H1 (cell line): ENCODE measurements at regions not wholly inside any gene's neighbourhood (a gene's known extent, or its start where the extent isn't known, plus 50 kb on each side); places are given as distances from the start of the nearest gene placed in this dataset.

Experiments used
- CTCF ChIA-PET: fragments of 300-600 bp; sonication (Branson Sonifier 250); formaldehyde crosslinking; loops from one replicate; lab custom pipeline; 2021; ENCODE audit not compliant: partially characterized antibody; lab: Charles Lee
- POLR2A ChIA-PET: fragments of 300-600 bp; sonication (Branson Sonifier 250); formaldehyde crosslinking; loops from one replicate; lab custom pipeline; 2021; ENCODE audit warnings: inconsistent platforms; ENCODE audit not compliant: partially characterized antibody; lab: Charles Lee
- DNase-seq, 2 experiments: peaks; one replicate each; pipeline versions ENCODE4 v3.0.0 to v3.0.0-alpha.2; 2010 to 2022; ENCODE audit warnings: low spot score in 2 of 2, low read depth in 1 of 2, mixed read lengths in 1 of 2
- FAIRE-seq: peaks from 2 replicates; lab custom pipeline; 2011; peaks lifted over from hg19 to GRCh38; lab: Jason Lieb, UNC
- H2AFZ ChIP-seq: 2 replicates; pipeline ENCODE4 v1.8.1; 2012; ENCODE audit warnings: low read length, inconsistent platforms
- H2AK5ac ChIP-seq: 2 replicates; pipeline ENCODE4 v1.6.1; 2013; ENCODE audit warnings: low read depth, low read length
- H2BK120ac ChIP-seq: replicated peaks from 2 replicates; pipeline ENCODE3; 2013; ENCODE audit warnings: low read depth, low read length, inconsistent platforms
- H2BK12ac ChIP-seq: 2 replicates; pipeline ENCODE4 v1.6.1; 2013; ENCODE audit warnings: low read depth, low read length
- H2BK15ac ChIP-seq: 2 replicates; pipeline ENCODE4 v1.6.1; 2013; ENCODE audit warnings: low read length
- H2BK20ac ChIP-seq: 2 replicates; pipeline ENCODE4 v1.6.1; 2013; ENCODE audit warnings: low read length
- H2BK5ac ChIP-seq: 2 replicates; pipeline ENCODE4 v1.6.1; 2013; ENCODE audit warnings: low read depth, low read length
- H3K14ac ChIP-seq: 2 replicates; pipeline ENCODE4 v1.6.1; 2013; ENCODE audit warnings: inconsistent platforms; ENCODE audit not compliant: insufficient read length
- H3K18ac ChIP-seq: 2 replicates; pipeline ENCODE4 v1.6.1; 2013; ENCODE audit warnings: low read length; ENCODE audit errors: extremely low read depth
- H3K23ac ChIP-seq: 2 replicates; pipeline ENCODE4 v1.6.1; 2013; ENCODE audit warnings: inconsistent platforms; ENCODE audit not compliant: insufficient read length
- H3K23me2 ChIP-seq: 2 replicates; pipeline ENCODE4 v1.6.1; 2013; ENCODE audit warnings: low read depth, low read length
- H3K27ac ChIP-seq: 2 replicates; pipeline ENCODE4 v1.6.1; 2011; ENCODE audit warnings: low read depth, low read length, inconsistent platforms
- H3K27me3 ChIP-seq, 4 experiments: replicated peaks in 1 of 4; 1 replicate in 1 of 4; 2 replicates in 3 of 4; pipeline versions ENCODE4 v1.6.1 to v1.8.1; 2011 to 2013; ENCODE audit warnings: low read length in 3 of 4, mild to moderate bottlenecking in 3 of 4, inconsistent platforms in 2 of 4, mixed read lengths in 2 of 4, moderate library complexity in 1 of 4; ENCODE audit not compliant: control insufficient read depth in 3 of 4, insufficient read depth in 3 of 4; ENCODE audit errors: extremely low read depth in 1 of 4
- H3K36me3 ChIP-seq, 4 experiments: 2 replicates each; pipeline versions ENCODE4 v1.6.1 to v1.8.1; 2011 to 2013; ENCODE audit warnings: mild to moderate bottlenecking in 4 of 4, low read length in 3 of 4, moderate library complexity in 2 of 4, control low read depth in 1 of 4, inconsistent platforms in 1 of 4; ENCODE audit not compliant: insufficient read depth in 4 of 4, control insufficient read depth in 2 of 4
- H3K4ac ChIP-seq: replicated peaks from 2 replicates; pipeline ENCODE3; 2013; ENCODE audit warnings: low read length, low read depth, mixed read lengths, inconsistent platforms; ENCODE audit not compliant: insufficient read length
- H3K4me1 ChIP-seq, 4 experiments: replicated peaks in 1 of 4; 1 replicate in 1 of 4; 2 replicates in 3 of 4; pipeline versions ENCODE4 v1.6.1 to v1.8.1; 2011 to 2013; ENCODE audit warnings: low read length in 3 of 4, inconsistent platforms in 2 of 4, mixed read lengths in 1 of 4; ENCODE audit not compliant: insufficient read depth in 4 of 4, control insufficient read depth in 3 of 4
- H3K4me2 ChIP-seq, 2 experiments: 2 replicates each; pipeline versions ENCODE4 v1.6.1 to v1.8.1; 2011 to 2013; ENCODE audit warnings: low read depth in 2 of 2, low read length in 2 of 2, control low read depth in 1 of 2, inconsistent platforms in 1 of 2, mild to moderate bottlenecking in 1 of 2; ENCODE audit not compliant: insufficient read depth in 1 of 2
- H3K4me3 ChIP-seq, 4 experiments: fragments of 200-600, 300-600 bp in 1 of 4; sonication (generic), shearing (Covaris generic), sonication (Bioruptor Twin) in 1 of 4; 2 replicates each; pipeline versions ENCODE4 v1.5.1 to v1.8.1; 2011 to 2016; ENCODE audit warnings: low read length in 4 of 4, low read depth in 3 of 4, control low read depth in 2 of 4, inconsistent platforms in 2 of 4, mild to moderate bottlenecking in 2 of 4, mixed read lengths in 1 of 4, moderate library complexity in 1 of 4; ENCODE audit not compliant: insufficient read depth in 2 of 4; ENCODE audit errors: extremely low read depth in 1 of 4
- H3K56ac ChIP-seq: replicated peaks from 2 replicates; pipeline ENCODE3; 2013; ENCODE audit warnings: low read depth, mild to moderate bottlenecking, mixed read lengths, low read length, inconsistent platforms; ENCODE audit not compliant: insufficient read length
- H3K79me1 ChIP-seq: 2 replicates; pipeline ENCODE4 v1.6.1; 2013; ENCODE audit warnings: low read depth, low read length, control low read depth
- H3K79me2 ChIP-seq, 2 experiments: 2 replicates each; pipeline versions ENCODE4 v1.6.1 to v1.8.1; 2012 to 2013; ENCODE audit warnings: low read length in 2 of 2, mild to moderate bottlenecking in 2 of 2, inconsistent platforms in 1 of 2; ENCODE audit not compliant: insufficient read depth in 2 of 2, control insufficient read depth in 1 of 2
- H3K9ac ChIP-seq, 4 experiments: replicated peaks in 1 of 4; 1 replicate in 1 of 4; 2 replicates in 3 of 4; pipeline versions ENCODE4 v1.6.1 to v1.8.1; 2011 to 2013; ENCODE audit warnings: low read depth in 3 of 4, low read length in 3 of 4, control low read depth in 2 of 4, mild to moderate bottlenecking in 2 of 4, moderate library complexity in 2 of 4, inconsistent platforms in 1 of 4; ENCODE audit errors: extremely low read depth in 1 of 4
- H3K9me3 ChIP-seq, 2 experiments: 2 replicates each; pipeline versions ENCODE4 v1.6.1 to v1.8.1; 2012 to 2013; ENCODE audit warnings: mild to moderate bottlenecking in 2 of 2, moderate library complexity in 2 of 2, control low read depth in 1 of 2, inconsistent platforms in 1 of 2, low read depth in 1 of 2, low read length in 1 of 2, mixed read lengths in 1 of 2; ENCODE audit not compliant: insufficient read depth in 2 of 2
- H4K20me1 ChIP-seq, 2 experiments: replicated peaks in 1 of 2; 2 replicates each; pipeline versions ENCODE3 to v1.8.1; 2011 to 2013; ENCODE audit warnings: inconsistent platforms in 2 of 2, low read length in 2 of 2, mild to moderate bottlenecking in 1 of 2; ENCODE audit not compliant: insufficient read depth in 2 of 2, control insufficient read depth in 1 of 2
- H4K5ac ChIP-seq: 2 replicates; pipeline ENCODE4 v1.6.1; 2013; ENCODE audit warnings: low read length, low read depth, mixed read lengths, inconsistent platforms; ENCODE audit not compliant: insufficient read length
- H4K8ac ChIP-seq: 2 replicates; pipeline ENCODE4 v1.8.0; 2013; ENCODE audit warnings: mild to moderate bottlenecking, moderate library complexity, low read length, inconsistent platforms; ENCODE audit not compliant: insufficient read depth; ENCODE audit errors: extremely low read depth
- H4K91ac ChIP-seq: replicated peaks from 2 replicates; pipeline ENCODE3; 2013; ENCODE audit warnings: low read length, mixed read lengths, inconsistent platforms; ENCODE audit not compliant: insufficient read length
- CBX5 ChIP-seq: fragments of 300-800, 300-1000 bp; sonication (generic); IDR thresholded peaks from 2 replicates; pipeline ENCODE4 v1.7.1; 2016; ENCODE audit warnings: antibody characterized with exemption, low read length, low read depth
- CREB1 ChIP-seq: IDR thresholded peaks from 2 replicates; pipeline ENCODE4 v1.6.1; 2012; ENCODE audit warnings: inconsistent platforms
- EGR1 ChIP-seq: IDR thresholded peaks from 2 replicates; pipeline ENCODE4 v1.6.1; 2011; ENCODE audit warnings: low read depth, low read length, borderline replicate concordance
- EZH2 ChIP-seq: fragments of 200-600 bp; sonication (generic); IDR thresholded peaks from 2 replicates; pipeline ENCODE4 v1.7.1; 2012; ENCODE audit warnings: low read depth, mild to moderate bottlenecking, moderate library complexity, low read length, inconsistent platforms; ENCODE audit not compliant: severe bottlenecking
- FOSL1 ChIP-seq: IDR thresholded peaks from 2 replicates; pipeline ENCODE4 v1.6.1; 2011; ENCODE audit warnings: mild to moderate bottlenecking, low read depth, low read length, moderate library complexity; ENCODE audit not compliant: insufficient read depth
- HDAC6 ChIP-seq: IDR thresholded peaks from one replicate; pipeline ENCODE4 v1.7.1; 2012; ENCODE audit warnings: low read depth, mild to moderate bottlenecking, inconsistent platforms, low read length, moderate library complexity
- SP2 ChIP-seq: IDR thresholded peaks from 2 replicates; pipeline ENCODE4 v1.6.1; 2012; ENCODE audit warnings: mild to moderate bottlenecking, low read length, inconsistent platforms
- YY1 ChIP-seq: IDR thresholded peaks from 2 replicates; pipeline ENCODE4 v1.6.1; 2011; ENCODE audit warnings: low read depth, mild to moderate bottlenecking, low read length
- WGBS, 2 experiments: shearing (Covaris generic) in 1 of 2; methylation state at CpG; one replicate each; pipeline versions ENCODE4 v1.1.6 to v1.1.7; 2013 to 2015; ENCODE audit warnings: low lambda C conversion rate in 2 of 2, mixed read lengths in 2 of 2, inconsistent platforms in 1 of 2, low coverage in 1 of 2, missing lambda C conversion rate in 1 of 2; ENCODE audit not compliant: insufficient replicate concordance in 2 of 2, insufficient coverage in 1 of 2, insufficient read length in 1 of 2; ENCODE audit errors: extremely low coverage in 1 of 2, missing lambda C conversion rate in 1 of 2; 5-methylcytosine and 5-hydroxymethylcytosine counted together

DNA sequence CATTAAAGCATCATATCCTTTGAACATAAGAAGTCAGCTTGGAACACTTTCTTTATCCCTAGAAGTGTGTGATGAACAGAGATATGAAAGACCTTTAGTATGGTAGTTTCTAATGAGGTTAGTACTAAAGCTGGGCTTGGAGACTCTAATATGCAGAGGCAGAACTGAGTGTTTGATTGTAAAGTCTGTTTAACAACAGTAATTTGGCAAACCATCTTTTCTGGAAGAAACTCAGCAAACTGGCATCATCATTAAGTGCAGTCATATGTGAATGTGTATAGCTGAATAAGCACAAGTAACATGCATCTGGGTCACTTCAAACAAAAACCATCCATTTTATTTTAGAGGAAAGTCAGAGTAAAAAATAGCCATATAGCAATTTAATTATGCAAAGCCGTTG, 385.9 kb upstream of the MAD2L1 start:
- Histone ChIP-seq H3K14ac (no peak overlapping the region), H3K4me2 (no peak overlapping the region), H3K18ac (no peak overlapping the region), H4K5ac (no peak overlapping the region), H4K20me1 (no peaks in the 10 kb centered on the region), H3K27me3 (no peaks in the 10 kb centered on the region), H3K4me3 (no peak overlapping the region), H3K56ac (no peak overlapping the region), H2AFZ (no peak overlapping the region), H3K23ac (no peak overlapping the region), H3K36me3 (no peaks in the 10 kb centered on the region), H2BK20ac (no peak overlapping the region), H3K4me1 (no peaks in the 10 kb centered on the region), H2BK12ac (no peak overlapping the region), H3K23me2 (peaks cover 2% of the 10 kb centered on the region; the same call in 1 of the 2 replicates), H2BK5ac (no peak overlapping the region), H4K8ac (no peak overlapping the region), H3K9ac (no peak overlapping the region), H2BK120ac (no peak overlapping the region), H2AK5ac (no peak overlapping the region), H3K27ac (no peak overlapping the region), H3K79me1 (no peaks in the 10 kb centered on the region), H4K91ac (no peak overlapping the region), H2BK15ac (no peak overlapping the region), H3K4ac (no peak overlapping the region), H3K9me3 (no peaks in the 10 kb centered on the region), H3K79me2 (no peaks in the 10 kb centered on the region)
- CTCF ChIA-PET, result no interaction called here
- DNase-seq (no peak), FAIRE-seq (no peak)
- whole genome bisulfite sequencing, 2 experiments, result 88% methylated on average over 1 of the region's 1 CpG; no CpG with 5 or more reads in 1 of the 2 experiments
- TF ChIP-seq CREB1, result no peak
- TF ChIP-seq EGR1, result no peak
- TF ChIP-seq YY1, result no peak
- no peak for TF ChIP-seq CBX5
- no peak for TF ChIP-seq SP2
- TF ChIP-seq HDAC6, result no peak
- TF ChIP-seq FOSL1, result no peak
- no peak for TF ChIP-seq EZH2
- POLR2A ChIA-PET, result no interaction called here
